Type B pancreatic cell (in vitro differentiated cells): ENCODE measurements at regions not wholly inside any gene's neighbourhood (a gene's known extent, or its start where the extent isn't known, plus 50 kb on each side); places are given as distances from the start of the nearest gene placed in this dataset.
"Not testable (repeated sequence)": the region's sequence is repeated elsewhere in the genome, so short reads cannot be mapped to it uniquely, and the experiment has no call there.

ENCODE experiments used
- DNase-seq: peaks from one replicate; pipeline ENCODE4 v3.0.0; 2021; ENCODE audit warnings: mixed read lengths; ENCODE audit not compliant: unreplicated experiment; ENCODE audit errors: extremely low spot score
- H3K27ac Mint-ChIP-seq: 2 replicates; pipeline ENCODE4 v1.8.0; 2021; ENCODE audit warnings: mild to moderate bottlenecking, mixed read lengths
- H3K27me3 Mint-ChIP-seq: 2 replicates; pipeline ENCODE4 v1.8.0; 2021; ENCODE audit warnings: mixed read lengths
- H3K36me3 Mint-ChIP-seq: 2 replicates; pipeline ENCODE4 v1.8.0; 2021; ENCODE audit warnings: mixed read lengths
- H3K4me1 Mint-ChIP-seq: one replicate; pipeline ENCODE4 v1.8.0; 2021; ENCODE audit warnings: mixed read lengths; ENCODE audit not compliant: unreplicated experiment
- H3K4me3 Mint-ChIP-seq: 2 replicates; pipeline ENCODE4 v1.8.0; 2021; ENCODE audit warnings: mild to moderate bottlenecking, mixed read lengths
- H3K9me3 Mint-ChIP-seq: 2 replicates; pipeline ENCODE4 v1.8.0; 2021; ENCODE audit warnings: mixed read lengths
- CTCF ChIP-seq: fragments of 200-600 bp; sonication (generic); conservative IDR thresholded peaks from 2 replicates; pipeline ENCODE4 v1.5.0; 2021; ENCODE audit warnings: antibody characterized with exemption, mild to moderate bottlenecking

GRCh38 chr13:37510441-37510840 is 88.1 kb downstream of the POSTN start:
- H3K9me3 Mint-ChIP-seq = no peaks in the 10 kb centered on the region
- H3K27ac Mint-ChIP-seq = no peak overlapping the region
- H3K27me3 Mint-ChIP-seq = no peaks in the 10 kb centered on the region
- H3K4me1 Mint-ChIP-seq = peaks cover 5% of the 10 kb centered on the region
- H3K4me3 Mint-ChIP-seq = no peak overlapping the region
- H3K36me3 Mint-ChIP-seq = no peaks in the 10 kb centered on the region
- no peak for DNase-seq
- TF ChIP-seq CTCF = no peak

GRCh38 chr13:37505531-37505930 is 93.0 kb downstream of the POSTN start:
- H3K27ac Mint-ChIP-seq = no peak overlapping the region
- H3K27me3 Mint-ChIP-seq = no peaks in the 10 kb centered on the region
- TF ChIP-seq CTCF = no peak
- H3K36me3 Mint-ChIP-seq = no peaks in the 10 kb centered on the region
- peaks cover 5% of the 10 kb centered on the region for H3K4me1 Mint-ChIP-seq
- no peak for DNase-seq
- no peaks in the 10 kb centered on the region for H3K9me3 Mint-ChIP-seq
- H3K4me3 Mint-ChIP-seq = no peak overlapping the region

- H3K27ac Mint-ChIP-seq = no peak overlapping the region
- H3K9me3 Mint-ChIP-seq = no peaks in the 10 kb centered on the region
- no peaks in the 10 kb centered on the region for H3K36me3 Mint-ChIP-seq
- TF ChIP-seq CTCF = no peak
- no peak overlapping the region for H3K4me3 Mint-ChIP-seq
- H3K27me3 Mint-ChIP-seq = no peaks in the 10 kb centered on the region
- no peak for DNase-seq
- no peaks in the 10 kb centered on the region for H3K4me1 Mint-ChIP-seq
These were observed 94.3 kb downstream of the POSTN start for GRCh38 chr13:37504251-37504650.

- TF ChIP-seq CTCF = no peak
- H3K27me3 Mint-ChIP-seq = no peaks in the 10 kb centered on the region
- no peaks in the 10 kb centered on the region for H3K4me1 Mint-ChIP-seq
- H3K27ac Mint-ChIP-seq = no peak overlapping the region
- H3K9me3 Mint-ChIP-seq = no peaks in the 10 kb centered on the region
- no peak for DNase-seq
- H3K36me3 Mint-ChIP-seq = no peaks in the 10 kb centered on the region
- no peak overlapping the region for H3K4me3 Mint-ChIP-seq
These were observed 95.3 kb downstream of the POSTN start for GRCh38 chr13:37503287-37503686.

- not testable (repeated sequence) for H3K4me1 Mint-ChIP-seq, H3K9me3 Mint-ChIP-seq, H3K4me3 Mint-ChIP-seq, DNase-seq, H3K27me3 Mint-ChIP-seq, H3K36me3 Mint-ChIP-seq, H3K27ac Mint-ChIP-seq
These were observed 96.1 kb downstream of the POSTN start for GRCh38 chr13:37502303-37502993.

GRCh38 chr13:37501187-37501586 is 97.4 kb downstream of the POSTN start:
- Mint-ChIP-seq H3K9me3 (no peaks in the 10 kb centered on the region), H3K4me3 (no peak overlapping the region), H3K27me3 (no peaks in the 10 kb centered on the region), H3K4me1 (no peaks in the 10 kb centered on the region), H3K27ac (no peak overlapping the region), H3K36me3 (no peaks in the 10 kb centered on the region)
- no peak for TF ChIP-seq CTCF
- DNase-seq = no peak
